Omental fat pad (tissue), 3 donors: ENCODE measurements at regions not wholly inside any gene's neighbourhood (a gene's known extent, or its start where the extent isn't known, plus 50 kb on each side); places are given as distances from the start of the nearest gene placed in this dataset.

Source experiments
- ATAC-seq: fragments of 150-250 bp; one replicate; pipeline ENCODE4 v1.9.1; 2016; ENCODE audit warnings: mild to moderate bottlenecking, moderate library complexity; ENCODE audit not compliant: low FRiP score
- DNase-seq: peaks from one replicate; pipeline ENCODE4 v3.0.0-alpha.2; 2019; ENCODE audit warnings: low spot score
- CTCF ChIP-seq, 3 donors: fragments of 450-650 bp; IDR thresholded peaks; one replicate each; pipeline ENCODE4 v1.5.1; 2016 to 2017; ENCODE audit warnings: antibody characterized with exemption in 3 of 3, mild to moderate bottlenecking in 3 of 3, moderate library complexity in 2 of 3

- DNase-seq (no peak), ATAC-seq (no peak)
- TF ChIP-seq CTCF (IDR thresholded peaks at IDR 0.05): no peak
Measured at GRCh38 chr16:65224994-65225393, 103.1 kb upstream of the CDH11 start.

GRCh38 chr16:65224471-65224870 is 102.6 kb upstream of the CDH11 start:
- ATAC-seq (no peak), DNase-seq (no peak)
- no peak for TF ChIP-seq CTCF (IDR thresholded peaks at IDR 0.05)

GRCh38 chr16:65223335-65223734 is 101.5 kb upstream of the CDH11 start:
- DNase-seq (no peak), ATAC-seq (no peak)
- TF ChIP-seq CTCF (IDR thresholded peaks at IDR 0.05): no peak

- DNase-seq (no peak), ATAC-seq (no peak)
- no peak for TF ChIP-seq CTCF (IDR thresholded peaks at IDR 0.05)
Measured at GRCh38 chr16:65222536-65222935, 100.7 kb upstream of the CDH11 start.

GRCh38 chr16:65222049-65222448 is 100.2 kb upstream of the CDH11 start:
- no peak for TF ChIP-seq CTCF (IDR thresholded peaks at IDR 0.05)
- ATAC-seq (no peak), DNase-seq (no peak)

GRCh38 chr16:65219786-65220185 is 97.9 kb upstream of the CDH11 start:
- TF ChIP-seq CTCF (IDR thresholded peaks at IDR 0.05): no peak
- no peak for DNase-seq
- no peak for ATAC-seq

GRCh38 chr16:65218348-65218747 is 96.5 kb upstream of the CDH11 start:
- DNase-seq: no peak

More at GRCh38 chr16:65218348-65218747, 96.5 kb upstream of the CDH11 start:
- ATAC-seq: no peak
- no peak for TF ChIP-seq CTCF (IDR thresholded peaks at IDR 0.05)
